Inferior parietal cortex (tissue), 1 donor: ENCODE measurements at regions not wholly inside any gene's neighbourhood (a gene's known extent, or its start where the extent isn't known, plus 50 kb on each side); places are given as distances from the start of the nearest gene placed in this dataset.

Experiments used
- DNase-seq: peaks from one replicate; pipeline ENCODE4 v3.0.0-alpha.2; 2016; ENCODE audit errors: extremely low spot score

- no peak for DNase-seq
Observed at GRCh38 chr15:98554272-98555172, 93.8 kb upstream of the IGF1R start.

GRCh38 chr15:98555173-98555515, 93.2 kb upstream of the IGF1R start:
- DNase-seq, result no peak

- DNase-seq, result no peak
Observed at GRCh38 chr15:98556321-98556720, 92.0 kb upstream of the IGF1R start.

- DNase-seq, result no peak
Observed at GRCh38 chr15:98560338-98560737, 88.0 kb upstream of the IGF1R start.

GRCh38 chr15:98561169-98561941, 87.0 kb upstream of the IGF1R start:
- no peak for DNase-seq

GRCh38 chr15:98562331-98562937, 85.9 kb upstream of the IGF1R start:
- no peak for DNase-seq

GRCh38 chr15:98565566-98565965, 82.8 kb upstream of the IGF1R start:
- DNase-seq, result no peak

GRCh38 chr15:98567951-98568350, 80.4 kb upstream of the IGF1R start:
- no peak for DNase-seq

GRCh38 chr15:98568382-98569017, 79.8 kb upstream of the IGF1R start:
- DNase-seq, result no peak

- DNase-seq, result no peak
Observed at GRCh38 chr15:98570119-98570518, 78.2 kb upstream of the IGF1R start.

- DNase-seq, result no peak
Observed at GRCh38 chr15:98580572-98580971, 67.8 kb upstream of the IGF1R start.

- no peak for DNase-seq
Observed at GRCh38 chr15:98581715-98582114, 66.6 kb upstream of the IGF1R start.

- DNase-seq, result no peak
Observed at GRCh38 chr15:98582900-98583554, 65.3 kb upstream of the IGF1R start.

- no peak for DNase-seq
Observed at GRCh38 chr15:98583771-98584430, 64.4 kb upstream of the IGF1R start.

- no peak for DNase-seq
Observed at GRCh38 chr15:98586066-98586465, 62.3 kb upstream of the IGF1R start.

- DNase-seq, result no peak
Observed at GRCh38 chr15:98592136-98592535, 56.2 kb upstream of the IGF1R start.

- DNase-seq, result no peak
Observed at GRCh38 chr15:98596131-98596530, 52.2 kb upstream of the IGF1R start.

- DNase-seq, result no peak
Observed at GRCh38 chr15:98596885-98597392, 51.4 kb upstream of the IGF1R start.

- DNase-seq, result no peak
Observed at GRCh38 chr15:98597666-98598065, 50.7 kb upstream of the IGF1R start.
